PC-3 (cell line): ENCODE measurements at regions not wholly inside any gene's neighbourhood (a gene's known extent, or its start where the extent isn't known, plus 50 kb on each side); places are given as distances from the start of the nearest gene placed in this dataset.
A peak's percentile ranks its signal among the peaks of the same experiment; 100 is the strongest.

Experiments used
- ATAC-seq: fragments of 200-7000 bp; cut with Tn5 transposase; 2 replicates; pipeline ENCODE4 v1.9.1; 2020; ENCODE audit warnings: mild to moderate bottlenecking, moderate library complexity
- BruUV-seq: library from RNA; stranded (reverse); fragments of 400-500 nt; replicated peaks from 2 replicates; lab custom pipeline; 2021; lab: Mats Ljungman, UMichigan
- CTCF ChIA-PET: fragments of 300-600 bp; sonication (Branson Sonifier 250); formaldehyde crosslinking; loops from one replicate; lab custom pipeline; 2022; ENCODE audit warnings: antibody characterized with exemption; lab: Charles Lee
- POLR2A ChIA-PET: fragments of 300-600 bp; sonication (Branson Sonifier 250); formaldehyde crosslinking; loops from one replicate; lab custom pipeline; 2022; ENCODE audit warnings: antibody characterized with exemption; ENCODE audit not compliant: unreplicated experiment; lab: Charles Lee
- DNase-seq: peaks from one replicate; pipeline ENCODE4 v3.0.0-alpha.2; 2015
- H2AFZ ChIP-seq: fragments of 300-600 bp; sonication (generic); 2 replicates; pipeline ENCODE4 v1.6.0; 2016; ENCODE audit warnings: antibody characterized with exemption, low read length
- H3F3A ChIP-seq: fragments of 300-600 bp; sonication (generic); one replicate; pipeline ENCODE4 v1.6.0; 2017; ENCODE audit warnings: antibody characterized with exemption, low read length, control low read depth, mild to moderate bottlenecking; ENCODE audit not compliant: unreplicated experiment
- H3K27ac ChIP-seq: fragments of 300-600 bp; sonication (generic); 2 replicates; pipeline ENCODE4 v1.5.1; 2016; ENCODE audit warnings: mild to moderate bottlenecking, low read length
- H3K27me3 ChIP-seq: fragments of 300-600 bp; sonication (generic); 2 replicates; pipeline ENCODE4 v1.6.1; 2016; ENCODE audit warnings: low read length, mixed read lengths
- H3K36me3 ChIP-seq: fragments of 300-600 bp; sonication (generic); 2 replicates; pipeline ENCODE4 v1.6.1; 2016; ENCODE audit warnings: low read depth, mixed run types, low read length, mixed read lengths
- H3K4me1 ChIP-seq: fragments of 300-600 bp; sonication (generic); 2 replicates; pipeline ENCODE4 v1.5.1; 2016; ENCODE audit warnings: low read length; ENCODE audit not compliant: insufficient read depth
- H3K4me2 ChIP-seq: fragments of 300-600 bp; sonication (generic); 2 replicates; pipeline ENCODE4 v1.6.0; 2016; ENCODE audit warnings: low read length
- H3K4me3 ChIP-seq: fragments of 300-600 bp; sonication (generic); 2 replicates; pipeline ENCODE4 v1.5.1; 2016; ENCODE audit warnings: mild to moderate bottlenecking, low read length, mixed read lengths
- H3K79me2 ChIP-seq: fragments of 300-600 bp; sonication (generic); 2 replicates; pipeline ENCODE4 v1.6.1; 2017; ENCODE audit warnings: low read length, mixed read lengths
- H3K9ac ChIP-seq: fragments of 300-600 bp; sonication (generic); 2 replicates; pipeline ENCODE4 v1.6.0; 2016; ENCODE audit warnings: mild to moderate bottlenecking, low read length
- H3K9me2 ChIP-seq: fragments of 300-600 bp; sonication (generic); replicated peaks from 2 replicates; pipeline ENCODE4 v1.6.1; 2016; ENCODE audit warnings: mixed run types, low read length, mixed read lengths
- H3K9me3 ChIP-seq: fragments of 300-600 bp; sonication (generic); 2 replicates; pipeline ENCODE4 v1.6.1; 2016; ENCODE audit warnings: low read length, mixed read lengths
- H4K20me1 ChIP-seq: fragments of 300-600 bp; sonication (generic); 2 replicates; pipeline ENCODE4 v1.6.1; 2016; ENCODE audit warnings: low read length, mixed read lengths
- CTCF ChIP-seq: fragments of 300-600 bp; sonication (generic); conservative IDR thresholded peaks from 2 replicates; pipeline ENCODE4 v1.5.1; 2017; ENCODE audit warnings: antibody characterized with exemption, low read depth, mild to moderate bottlenecking, low read length
- EZH2 ChIP-seq: fragments of 300-600 bp; sonication (generic); IDR thresholded peaks from one replicate; pipeline ENCODE4 v1.6.1; 2017; ENCODE audit warnings: antibody characterized with exemption, mild to moderate bottlenecking, low read length; ENCODE audit not compliant: unreplicated experiment
- EZH2phosphoT487 ChIP-seq: fragments of 300-600 bp; sonication (generic); IDR thresholded peaks from 2 replicates; pipeline ENCODE4 v1.6.1; 2018; ENCODE audit warnings: mild to moderate bottlenecking, antibody characterized with exemption, low read length, borderline replicate concordance
- intact Hi-C: fragments of 100-400 bp; cut with micrococcal nuclease; formaldehyde crosslinking; loops from 2 replicates; pipeline ENCODE4 v1.9.0; 2023

DNA sequence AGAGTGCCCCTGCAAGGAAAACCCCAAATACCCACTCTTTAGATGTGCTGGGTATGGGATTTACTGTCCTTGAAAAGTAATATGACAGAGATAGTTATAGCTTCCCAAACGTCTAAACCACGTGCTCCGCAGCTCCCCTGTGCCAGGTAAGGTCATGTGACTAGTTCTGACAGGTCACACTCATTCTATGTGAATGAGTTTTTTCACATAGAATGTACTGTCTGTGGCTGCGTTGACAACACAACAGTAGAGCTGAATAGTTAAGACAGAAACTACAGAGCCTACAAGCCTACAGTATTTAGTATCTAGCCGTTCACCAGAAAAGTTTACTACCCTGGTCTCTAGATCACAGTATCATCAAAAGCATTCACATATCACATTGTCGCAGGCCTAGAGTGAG lies 236.2 kb downstream of the ETS1 start:
- H3K4me3 ChIP-seq, result no peak overlapping the region
- no peak overlapping the region for H3K27ac ChIP-seq
- H3K4me1 ChIP-seq, result peaks cover 20% of the 10 kb centered on the region
- POLR2A ChIA-PET, result no interaction called here
- intact Hi-C loops, result no loop called here
- no peaks in the 10 kb centered on the region for H3K27me3 ChIP-seq
- no peak overlapping the region for H2AFZ ChIP-seq
- no peaks in the 10 kb centered on the region for H3K9me3 ChIP-seq
- no peaks in the 10 kb centered on the region for H3K79me2 ChIP-seq
- ATAC-seq (no peak), DNase-seq (no peak)
- no peak overlapping the region for H3K4me2 ChIP-seq
- no peaks in the 10 kb centered on the region for H3F3A ChIP-seq
- CTCF ChIA-PET, result no interaction called here
- no peaks in the 10 kb centered on the region for H4K20me1 ChIP-seq
- H3K9me2 ChIP-seq, result no peaks in the 10 kb centered on the region
- H3K36me3 ChIP-seq, result no peaks in the 10 kb centered on the region
- BruUV-seq, result no TSS peak
- TF ChIP-seq EZH2 (no peak), CTCF (no peak), EZH2phosphoT487 (no peak)
- H3K9ac ChIP-seq, result no peak overlapping the region

- Histone ChIP-seq H3K9me2 (no peaks in the 10 kb centered on the region), H3K9ac (no peak overlapping the region), H3K4me2 (no peak overlapping the region), H4K20me1 (no peaks in the 10 kb centered on the region), H3K4me1 (peaks cover 24% of the 10 kb centered on the region), H3K9me3 (no peaks in the 10 kb centered on the region), H3K36me3 (no peaks in the 10 kb centered on the region), H3K4me3 (no peak overlapping the region), H3F3A (no peaks in the 10 kb centered on the region), H3K27me3 (no peaks in the 10 kb centered on the region), H3K27ac (no peak overlapping the region), H3K79me2 (no peaks in the 10 kb centered on the region), H2AFZ (no peak overlapping the region)
- DNase-seq (no peak), ATAC-seq (no peak)
- ChIA-PET CTCF (no interaction called here), POLR2A (no interaction called here)
- intact Hi-C loops, result no loop called here
- no TSS peak for BruUV-seq
- TF ChIP-seq CTCF (no peak), EZH2phosphoT487 (no peak), EZH2 (no peak)
Observed at GRCh38 chr11:128349650-128350299, 237.6 kb downstream of the ETS1 start.

GRCh38 chr11:128346804-128347203 lies 240.6 kb downstream of the ETS1 start:
- no peak overlapping the region for H3K4me3 ChIP-seq
- no peak overlapping the region for H3K9ac ChIP-seq
- H3K4me1 ChIP-seq, result peaks cover 48% of the 10 kb centered on the region
- CTCF ChIA-PET, result no interaction called here
- no peaks in the 10 kb centered on the region for H3K9me3 ChIP-seq
- H3K27me3 ChIP-seq, result no peaks in the 10 kb centered on the region
- intact Hi-C loops, result no loop called here
- no peak overlapping the region for H2AFZ ChIP-seq
- H4K20me1 ChIP-seq, result no peaks in the 10 kb centered on the region
- ATAC-seq (peak; percentile 28), DNase-seq (peak; percentile 91)
- TF ChIP-seq CTCF (no peak), EZH2phosphoT487 (no peak), EZH2 (no peak)
- no peaks in the 10 kb centered on the region for H3K79me2 ChIP-seq
- POLR2A ChIA-PET, result interaction anchor here (0.5 kb wide), 1 partner anchor 13 kb away, joined by 6 read pairs; no protein-coding TSS in a partner anchor
- H3F3A ChIP-seq, result peaks cover 14% of the 10 kb centered on the region
- no TSS peak for BruUV-seq
- no peaks in the 10 kb centered on the region for H3K36me3 ChIP-seq
- H3K9me2 ChIP-seq, result no peaks in the 10 kb centered on the region
- H3K4me2 ChIP-seq, result peak overlapping the region; percentile 24
- peak overlapping the region; percentile 38 for H3K27ac ChIP-seq
